ENCODE measurements at regions not wholly inside any gene's neighbourhood (a gene's known extent, or its start where the extent isn't known, plus 50 kb on each side); places are given as distances from the start of the nearest gene placed in this dataset.
A peak's percentile ranks its signal among the peaks of the same experiment; 100 is the strongest.
"Not testable (repeated sequence)": the region's sequence is repeated elsewhere in the genome, so short reads cannot be mapped to it uniquely, and the experiment has no call there.

GRCh38 chr3:193040836-193041672, 123.4 kb upstream of the MB21D2 start:
- TF ChIP-seq SUZ12 (IDR thresholded peaks at IDR 0.05; ENCODE audit: extremely low read depth, insufficient read depth, insufficient read length) (no peak), YY1 (IDR thresholded peaks at IDR 0.05; ENCODE audit: insufficient read depth, insufficient read length) (no peak), ZNF274 (IDR thresholded peaks at IDR 0.05; ENCODE audit: low read depth, low read length) (no peak)
- no peaks in the 10 kb centered on the region for H3K36me3 ChIP-seq (ENCODE audit: insufficient read depth, insufficient read length, low read length)
- no peak overlapping the region for H3K9ac ChIP-seq (ENCODE audit: insufficient read length, low read depth)
- no peaks in the 10 kb centered on the region for H3K9me3 ChIP-seq (ENCODE audit: insufficient read depth, low read length)
- H3K4me1 ChIP-seq (ENCODE audit: insufficient read depth, insufficient read length), result no peaks in the 10 kb centered on the region
- DNase-seq (ENCODE audit: low read depth, low spot score), result peak; percentile 5
- H3K4me3 ChIP-seq (ENCODE audit: insufficient read length, low read depth), result no peak overlapping the region
- H3K27me3 ChIP-seq (ENCODE audit: insufficient read depth, insufficient read length), result no peaks in the 10 kb centered on the region

- H3K4me1 ChIP-seq (ENCODE audit: insufficient read depth, insufficient read length), result no peaks in the 10 kb centered on the region
- H3K27me3 ChIP-seq (ENCODE audit: insufficient read depth, insufficient read length), result no peaks in the 10 kb centered on the region
- H3K9me3 ChIP-seq (ENCODE audit: insufficient read depth, low read length), result no peaks in the 10 kb centered on the region
- no peak overlapping the region for H3K9ac ChIP-seq (ENCODE audit: insufficient read length, low read depth)
- TF ChIP-seq ZNF274 (IDR thresholded peaks at IDR 0.05; ENCODE audit: low read depth, low read length), result no peak
- TF ChIP-seq YY1 (IDR thresholded peaks at IDR 0.05; ENCODE audit: insufficient read depth, insufficient read length), result no peak
- no peak for TF ChIP-seq SUZ12 (IDR thresholded peaks at IDR 0.05; ENCODE audit: extremely low read depth, insufficient read depth, insufficient read length)
- H3K36me3 ChIP-seq (ENCODE audit: insufficient read depth, insufficient read length, low read length), result no peaks in the 10 kb centered on the region
- no peak for DNase-seq (ENCODE audit: low read depth, low spot score)
- no peak overlapping the region for H3K4me3 ChIP-seq (ENCODE audit: insufficient read length, low read depth)
Measured at GRCh38 chr3:193046371-193046770, 128.7 kb upstream of the MB21D2 start.

GRCh38 chr3:193047461-193047860, 129.8 kb upstream of the MB21D2 start:
- H3K9me3 ChIP-seq (ENCODE audit: insufficient read depth, low read length); DNase-seq (ENCODE audit: low read depth, low spot score); H3K27me3 ChIP-seq (ENCODE audit: insufficient read depth, insufficient read length); H3K4me3 ChIP-seq (ENCODE audit: insufficient read length, low read depth); H3K9ac ChIP-seq (ENCODE audit: insufficient read length, low read depth); H3K36me3 ChIP-seq (ENCODE audit: insufficient read depth, insufficient read length, low read length); H3K4me1 ChIP-seq (ENCODE audit: insufficient read depth, insufficient read length): not testable (repeated sequence)

DNA sequence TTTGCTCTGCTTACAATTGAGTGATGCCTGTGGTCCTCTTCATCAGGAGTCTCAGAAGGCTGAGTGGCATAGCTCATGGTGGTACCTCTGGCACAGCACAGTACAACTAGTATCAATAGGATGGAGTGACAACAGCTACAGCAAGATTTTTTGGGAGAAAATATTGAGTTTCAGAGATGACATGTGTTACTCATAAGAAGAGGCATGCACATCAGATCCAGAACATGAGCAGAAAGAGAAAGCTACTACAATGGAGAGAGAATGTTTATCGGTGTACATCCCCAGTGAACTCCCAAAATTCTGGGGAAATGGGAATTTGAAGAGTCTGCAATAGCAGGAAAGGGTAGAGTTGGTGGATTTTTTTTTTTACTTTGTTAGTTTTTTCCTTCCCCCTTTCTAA, 130.5 kb upstream of the MB21D2 start:
- no peak for TF ChIP-seq SUZ12 (IDR thresholded peaks at IDR 0.05; ENCODE audit: extremely low read depth, insufficient read depth, insufficient read length)
- no peak for TF ChIP-seq YY1 (IDR thresholded peaks at IDR 0.05; ENCODE audit: insufficient read depth, insufficient read length)
- TF ChIP-seq ZNF274 (IDR thresholded peaks at IDR 0.05; ENCODE audit: low read depth, low read length), result no peak
- no peak for DNase-seq (ENCODE audit: low read depth, low spot score)

GRCh38 chr3:193049935-193050334, 132.3 kb upstream of the MB21D2 start:
- H3K36me3 ChIP-seq (ENCODE audit: insufficient read depth, insufficient read length, low read length), result no peaks in the 10 kb centered on the region
- TF ChIP-seq SUZ12 (IDR thresholded peaks at IDR 0.05; ENCODE audit: extremely low read depth, insufficient read depth, insufficient read length) (no peak), YY1 (IDR thresholded peaks at IDR 0.05; ENCODE audit: insufficient read depth, insufficient read length) (no peak), ZNF274 (IDR thresholded peaks at IDR 0.05; ENCODE audit: low read depth, low read length) (no peak)
- no peak overlapping the region for H3K4me3 ChIP-seq (ENCODE audit: insufficient read length, low read depth)
- H3K27me3 ChIP-seq (ENCODE audit: insufficient read depth, insufficient read length), result no peaks in the 10 kb centered on the region
- no peak for DNase-seq (ENCODE audit: low read depth, low spot score)
- H3K9me3 ChIP-seq (ENCODE audit: insufficient read depth, low read length), result no peaks in the 10 kb centered on the region
- no peak overlapping the region for H3K9ac ChIP-seq (ENCODE audit: insufficient read length, low read depth)
- no peaks in the 10 kb centered on the region for H3K4me1 ChIP-seq (ENCODE audit: insufficient read depth, insufficient read length)

More for the DNA sequence above, 130.5 kb upstream of the MB21D2 start:
- Histone ChIP-seq H3K9ac (ENCODE audit: insufficient read length, low read depth) (no peak overlapping the region), H3K36me3 (ENCODE audit: insufficient read depth, insufficient read length, low read length) (no peaks in the 10 kb centered on the region), H3K4me3 (ENCODE audit: insufficient read length, low read depth) (no peak overlapping the region), H3K4me1 (ENCODE audit: insufficient read depth, insufficient read length) (no peaks in the 10 kb centered on the region), H3K27me3 (ENCODE audit: insufficient read depth, insufficient read length) (no peaks in the 10 kb centered on the region), H3K9me3 (ENCODE audit: insufficient read depth, low read length) (no peaks in the 10 kb centered on the region)

- H3K4me3 ChIP-seq (ENCODE audit: insufficient read length, low read depth), result no peak overlapping the region
- H3K9me3 ChIP-seq (ENCODE audit: insufficient read depth, low read length), result no peaks in the 10 kb centered on the region
- no peak overlapping the region for H3K9ac ChIP-seq (ENCODE audit: insufficient read length, low read depth)
- no peaks in the 10 kb centered on the region for H3K36me3 ChIP-seq (ENCODE audit: insufficient read depth, insufficient read length, low read length)
- H3K27me3 ChIP-seq (ENCODE audit: insufficient read depth, insufficient read length), result no peaks in the 10 kb centered on the region
- H3K4me1 ChIP-seq (ENCODE audit: insufficient read depth, insufficient read length), result no peaks in the 10 kb centered on the region
- no peak for TF ChIP-seq ZNF274 (IDR thresholded peaks at IDR 0.05; ENCODE audit: low read depth, low read length)
- TF ChIP-seq YY1 (IDR thresholded peaks at IDR 0.05; ENCODE audit: insufficient read depth, insufficient read length), result no peak
- no peak for TF ChIP-seq SUZ12 (IDR thresholded peaks at IDR 0.05; ENCODE audit: extremely low read depth, insufficient read depth, insufficient read length)
- DNase-seq (ENCODE audit: low read depth, low spot score), result no peak
Measured at GRCh38 chr3:193051314-193051713, 133.7 kb upstream of the MB21D2 start.

DNA sequence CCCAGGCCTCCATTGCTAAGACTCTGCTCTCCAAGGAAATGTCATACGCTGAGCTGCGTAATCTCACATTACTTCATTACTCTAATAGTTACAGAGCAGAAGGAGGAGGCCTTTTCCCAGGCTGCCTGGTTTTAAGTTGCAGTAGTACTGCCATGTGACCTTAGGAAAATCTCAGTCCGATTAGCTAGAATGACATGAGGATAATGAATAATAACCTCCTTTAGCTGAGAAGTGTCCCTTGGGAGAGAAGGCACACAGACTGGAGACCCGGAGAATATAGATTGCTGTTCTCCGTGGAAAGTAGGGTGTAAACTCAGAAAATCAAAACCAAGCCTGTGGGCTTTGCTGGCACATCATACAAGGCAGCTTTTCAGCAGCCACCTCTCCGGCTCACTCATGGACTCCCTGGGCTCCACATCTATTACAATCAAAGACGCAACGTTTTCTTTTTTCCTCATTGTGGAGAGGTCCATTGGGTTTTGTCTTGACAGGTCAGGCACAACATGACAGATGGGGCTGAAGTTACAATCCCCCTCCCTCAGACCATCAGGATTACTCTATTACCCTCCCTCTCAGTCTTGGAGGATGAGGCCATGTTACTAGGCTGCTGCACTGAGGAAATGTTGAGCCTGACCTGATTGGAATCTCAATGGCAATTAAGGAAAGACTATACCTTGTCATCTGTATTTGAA, 134.8 kb upstream of the MB21D2 start:
- Histone ChIP-seq H3K4me1 (ENCODE audit: insufficient read depth, insufficient read length) (no peaks in the 10 kb centered on the region), H3K9ac (ENCODE audit: insufficient read length, low read depth) (no peak overlapping the region), H3K9me3 (ENCODE audit: insufficient read depth, low read length) (no peaks in the 10 kb centered on the region), H3K27me3 (ENCODE audit: insufficient read depth, insufficient read length) (no peaks in the 10 kb centered on the region), H3K4me3 (ENCODE audit: insufficient read length, low read depth) (no peak overlapping the region), H3K36me3 (ENCODE audit: insufficient read depth, insufficient read length, low read length) (no peaks in the 10 kb centered on the region)
- TF ChIP-seq YY1 (IDR thresholded peaks at IDR 0.05; ENCODE audit: insufficient read depth, insufficient read length), result no peak
- no peak for DNase-seq (ENCODE audit: low read depth, low spot score)

Data from NT2/D1 (cell line).